GM18909 (cell line): ENCODE measurements at regions not wholly inside any gene's neighbourhood (a gene's known extent, or its start where the extent isn't known, plus 50 kb on each side); places are given as distances from the start of the nearest gene placed in this dataset.

ENCODE experiments used
- ATAC-seq: cut with Tn5 transposase; IDR thresholded peaks from one replicate; pipeline ENCODE4 v1.9.1; 2021; ENCODE audit warnings: mild to moderate bottlenecking; ENCODE audit not compliant: unreplicated experiment, poor library complexity

- no peak for ATAC-seq
Measured at GRCh38 chr2:145050134-145050533, 530.2 kb upstream of the ZEB2 start.

- no peak for ATAC-seq
Measured at GRCh38 chr2:145049475-145049874, 529.6 kb upstream of the ZEB2 start.

GRCh38 chr2:145047554-145047953 is 527.6 kb upstream of the ZEB2 start:
- ATAC-seq = no peak

- ATAC-seq = no peak
Measured at GRCh38 chr2:145044491-145044890, 524.6 kb upstream of the ZEB2 start.

- ATAC-seq = no peak
Measured at GRCh38 chr2:145043399-145043834, 523.5 kb upstream of the ZEB2 start.

- ATAC-seq = no peak
Measured at GRCh38 chr2:145041706-145042105, 521.8 kb upstream of the ZEB2 start.

- no peak for ATAC-seq
Measured at GRCh38 chr2:145040433-145040832, 520.5 kb upstream of the ZEB2 start.

GRCh38 chr2:145038041-145038525 is 518.2 kb upstream of the ZEB2 start:
- no peak for ATAC-seq

- no peak for ATAC-seq
Measured at GRCh38 chr2:145036421-145037011, 516.6 kb upstream of the ZEB2 start.

- ATAC-seq = no peak
Measured at GRCh38 chr2:145034511-145034910, 514.6 kb upstream of the ZEB2 start.

GRCh38 chr2:145033438-145033837 is 513.5 kb upstream of the ZEB2 start:
- ATAC-seq = no peak

GRCh38 chr2:145032791-145033190 is 512.9 kb upstream of the ZEB2 start:
- ATAC-seq = no peak

- ATAC-seq = no peak
Measured at GRCh38 chr2:145029873-145030272, 510.0 kb upstream of the ZEB2 start.

- no peak for ATAC-seq
Measured at GRCh38 chr2:145029081-145029480, 509.2 kb upstream of the ZEB2 start.

- no peak for ATAC-seq
Measured at GRCh38 chr2:145028101-145028920, 508.4 kb upstream of the ZEB2 start.

GRCh38 chr2:145026456-145027455 is 506.8 kb upstream of the ZEB2 start:
- no peak for ATAC-seq

- no peak for ATAC-seq
Measured at GRCh38 chr2:145025382-145025781, 505.5 kb upstream of the ZEB2 start.

- no peak for ATAC-seq
Measured at GRCh38 chr2:145023334-145023934, 503.5 kb upstream of the ZEB2 start.

GRCh38 chr2:145022666-145023333 is 502.9 kb upstream of the ZEB2 start:
- no peak for ATAC-seq
